Dedifferentiated amniotic fluid mesenchymal stem cell (primary cell): ENCODE measurements at regions not wholly inside any gene's neighbourhood (a gene's known extent, or its start where the extent isn't known, plus 50 kb on each side); places are given as distances from the start of the nearest gene placed in this dataset.
A peak's percentile ranks its signal among the peaks of the same experiment; 100 is the strongest.

Experiments used
- DNase-seq: peaks from one replicate; pipeline ENCODE4 v3.0.0-alpha.2; 2016; ENCODE audit errors: extremely low spot score

DNA sequence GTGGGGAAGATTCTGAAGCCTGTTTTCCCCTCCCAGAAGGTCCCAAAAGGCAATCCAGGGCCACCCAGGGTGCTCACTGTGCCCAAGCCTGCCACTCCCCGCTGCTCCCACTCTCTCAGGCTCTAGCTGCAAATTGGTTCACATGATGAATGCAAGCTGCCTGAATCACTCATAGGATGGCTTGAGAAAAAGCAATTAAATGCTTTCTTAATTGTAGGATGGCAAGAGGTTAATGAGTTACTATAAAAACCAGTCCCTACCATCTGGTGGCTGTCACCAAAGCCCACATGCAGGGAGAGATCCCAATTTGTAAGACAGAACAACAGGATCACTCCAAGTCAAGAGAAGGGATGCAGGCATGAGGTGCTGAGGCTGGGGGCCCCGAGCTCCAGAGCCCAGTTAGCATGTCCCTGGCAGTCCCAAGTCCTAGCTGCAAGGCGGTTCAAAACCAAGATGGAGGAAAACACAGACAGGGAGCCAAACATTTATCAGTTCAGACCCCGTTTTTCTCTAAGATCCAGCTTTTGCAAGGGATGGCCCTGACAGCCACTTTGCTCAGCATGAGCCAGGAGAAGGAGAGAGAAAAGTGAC, 207.1 kb downstream of the UACA start:
- DNase-seq = no peak

GRCh38 chr15:70555713-70556112, 207.6 kb downstream of the UACA start:
- DNase-seq = no peak

DNA sequence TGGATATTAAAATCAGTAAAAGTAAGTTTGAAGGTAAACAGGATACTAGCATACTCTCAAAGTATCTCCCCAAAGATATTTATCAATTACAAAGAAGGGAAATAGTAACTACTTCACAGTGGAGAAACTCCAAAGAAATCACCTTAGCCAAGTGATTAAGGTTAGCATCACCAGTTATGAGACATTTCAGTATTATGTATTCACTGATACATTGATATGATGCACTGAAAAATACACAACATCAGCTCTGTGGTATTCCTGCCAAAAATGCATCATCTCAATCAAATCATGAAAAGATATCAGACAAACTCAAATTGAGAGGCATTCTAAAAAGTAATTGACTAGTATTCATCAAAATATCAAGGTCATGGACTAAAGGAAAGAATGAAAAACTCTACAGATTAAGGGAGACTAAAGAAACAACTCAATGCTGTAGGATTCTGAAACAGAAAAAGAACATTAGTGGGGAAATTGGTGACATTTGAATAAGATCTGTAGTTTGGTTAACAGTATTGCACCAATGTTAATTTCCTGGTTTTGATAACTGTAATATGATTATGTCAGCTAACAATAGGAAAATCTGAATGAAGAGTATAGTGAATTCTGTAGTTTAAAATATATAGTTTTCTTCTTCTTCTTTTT, 215.4 kb downstream of the UACA start:
- no peak for DNase-seq

DNA sequence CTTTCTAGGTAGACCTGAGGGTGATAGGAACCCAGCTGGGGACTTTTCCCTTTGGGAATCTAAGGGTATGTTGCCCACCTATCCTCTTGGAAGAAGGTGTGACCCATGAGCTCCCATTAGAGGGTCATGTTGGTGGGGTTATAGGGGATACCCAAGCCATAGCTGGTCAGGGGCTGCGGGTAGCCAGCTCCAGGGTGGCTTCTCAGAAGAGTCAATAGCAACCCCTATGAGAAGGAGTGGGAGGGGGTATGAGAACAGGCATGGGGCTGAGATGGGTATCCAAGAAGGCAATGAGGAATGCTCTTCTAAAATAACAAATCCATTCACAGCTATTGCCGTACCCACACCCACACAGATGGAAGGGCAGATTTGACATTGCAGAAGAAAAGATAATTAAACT, 217.8 kb downstream of the UACA start:
- DNase-seq = no peak

- no peak for DNase-seq
Observed at GRCh38 chr15:70541511-70541910, 221.8 kb downstream of the UACA start.

- DNase-seq = no peak
Observed at GRCh38 chr15:70539912-70540530, 223.3 kb downstream of the UACA start.

DNA sequence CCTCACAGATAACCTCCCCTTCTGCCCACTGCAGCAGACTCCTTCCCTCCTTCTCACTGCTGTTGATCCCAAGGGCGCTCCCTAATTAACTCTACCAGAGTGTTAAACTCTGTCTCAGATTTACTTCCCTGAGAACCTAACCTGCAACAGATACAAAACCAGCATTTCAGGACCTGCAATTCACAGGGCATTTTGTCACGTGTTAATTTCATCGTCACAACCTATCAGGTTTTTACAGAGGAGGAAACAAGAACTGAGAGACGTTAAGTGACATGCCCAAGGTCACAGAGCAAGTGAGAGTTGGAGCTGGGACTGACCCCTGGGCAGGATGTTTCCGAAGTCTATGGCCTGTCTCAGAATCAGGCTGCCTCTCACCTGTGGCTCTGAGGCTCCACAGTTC, 223.9 kb downstream of the UACA start:
- no peak for DNase-seq

GRCh38 chr15:70538278-70538677, 225.1 kb downstream of the UACA start:
- DNase-seq = no peak

DNA sequence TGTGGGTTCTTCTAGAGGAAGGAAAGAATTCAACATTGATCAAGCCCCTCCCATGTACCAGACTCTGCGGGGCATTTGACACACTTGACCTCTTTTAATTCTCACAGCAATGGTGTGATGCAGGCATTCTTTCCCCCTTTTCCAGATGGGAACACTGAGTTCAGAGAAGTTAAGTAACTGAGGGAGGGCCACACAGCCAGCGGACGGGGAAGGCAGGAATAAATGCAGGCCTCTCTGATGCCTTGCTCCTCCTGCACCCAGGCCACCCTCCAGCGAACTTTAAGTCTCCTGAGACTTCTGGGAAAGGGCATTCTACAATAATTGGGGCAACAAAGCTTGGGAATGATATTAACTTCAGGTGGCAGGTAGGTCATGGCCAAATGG, 227.4 kb downstream of the UACA start:
- no peak for DNase-seq

DNA sequence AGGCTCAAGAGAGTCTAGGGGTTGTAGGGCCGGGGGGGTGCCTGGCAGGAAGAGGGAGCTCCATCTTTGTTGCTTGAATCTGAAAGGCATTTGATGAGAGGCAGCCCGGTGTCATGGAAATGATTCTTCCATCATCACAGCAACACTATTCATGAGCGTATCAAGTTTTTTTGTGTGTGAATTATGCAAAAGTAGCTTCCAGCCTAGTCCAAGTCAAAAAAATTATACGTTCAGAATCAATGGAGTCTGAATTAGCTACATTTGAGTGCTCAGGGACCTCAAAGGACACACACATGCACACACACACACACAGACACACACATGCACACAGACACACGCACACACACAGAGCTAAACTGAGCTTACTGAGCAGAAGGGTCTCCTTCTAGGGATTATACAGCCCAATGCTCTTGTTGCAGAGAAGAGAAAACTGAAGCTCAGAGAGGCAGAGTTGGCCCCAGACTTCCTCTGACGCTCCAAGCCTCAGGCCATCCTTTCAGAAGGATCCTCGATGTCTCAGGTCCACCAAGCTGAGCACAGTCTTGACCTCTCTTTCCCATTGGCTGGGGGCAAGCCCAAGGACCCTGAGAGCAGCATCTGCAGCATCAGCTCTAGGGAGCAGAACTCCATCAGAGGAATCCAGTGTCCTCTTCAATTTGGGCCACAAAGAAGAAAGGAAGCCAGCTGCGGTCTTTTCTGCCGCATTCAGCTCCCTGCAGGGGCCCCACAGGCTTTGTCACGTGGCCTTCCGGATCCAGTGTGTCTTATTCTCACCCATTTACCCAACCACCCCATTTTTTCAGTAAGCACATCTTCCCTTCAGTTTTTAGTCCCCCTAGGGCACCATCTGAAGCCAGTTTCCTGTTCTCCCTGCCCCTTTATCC, 228.0 kb downstream of the UACA start:
- DNase-seq = no peak

- no peak for DNase-seq
Observed at GRCh38 chr15:70533931-70534742, 229.2 kb downstream of the UACA start.

DNA sequence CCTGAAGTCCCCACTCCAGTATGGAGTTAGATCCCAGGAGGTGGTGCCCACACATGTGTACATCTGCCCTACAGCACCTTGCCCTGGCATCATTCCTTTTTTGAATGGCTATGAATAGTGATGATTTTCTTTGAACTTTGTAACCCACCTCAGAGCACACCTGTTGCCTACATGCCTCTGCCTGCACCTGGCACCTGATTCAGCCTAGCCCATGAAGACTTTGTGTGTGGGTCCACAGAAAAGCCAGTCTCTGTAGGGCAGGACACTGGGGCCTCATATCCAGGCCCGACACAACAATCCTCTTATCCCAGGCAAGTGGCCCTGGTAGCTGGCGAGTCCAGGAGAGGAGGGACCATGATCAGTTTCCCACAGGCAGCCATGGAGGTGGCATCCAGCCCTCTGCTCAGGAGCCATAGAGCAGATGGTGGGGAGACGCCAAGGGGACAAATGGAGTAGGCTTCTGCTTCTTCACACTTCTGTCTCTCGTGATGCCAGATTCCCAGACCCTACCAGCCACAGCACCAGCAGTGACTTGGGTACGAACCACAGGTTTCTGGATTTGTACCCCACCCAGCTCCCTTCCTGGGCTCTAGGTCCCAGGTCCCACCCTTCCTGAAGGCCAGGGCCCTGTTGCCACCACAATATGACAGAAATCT, 230.7 kb downstream of the UACA start:
- no peak for DNase-seq

DNA sequence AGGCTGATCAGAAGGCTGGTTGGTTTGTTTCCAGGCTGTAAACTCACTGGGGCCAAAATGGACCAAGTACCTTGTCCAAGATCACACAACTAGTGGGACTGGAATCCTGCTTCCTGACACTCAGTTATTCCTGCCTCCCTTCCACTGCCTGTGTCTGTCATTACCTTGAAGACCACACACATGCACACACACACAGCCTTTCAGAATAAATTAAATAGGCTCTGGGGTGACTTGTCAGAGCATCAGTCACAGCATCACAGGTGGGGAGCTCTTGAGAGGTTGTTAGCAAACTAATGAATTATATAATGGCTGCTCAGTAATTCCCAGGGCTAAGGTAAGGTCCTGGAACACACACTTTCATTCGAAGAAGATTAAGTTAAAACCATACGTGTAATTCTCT, 231.8 kb downstream of the UACA start:
- no peak for DNase-seq

DNA sequence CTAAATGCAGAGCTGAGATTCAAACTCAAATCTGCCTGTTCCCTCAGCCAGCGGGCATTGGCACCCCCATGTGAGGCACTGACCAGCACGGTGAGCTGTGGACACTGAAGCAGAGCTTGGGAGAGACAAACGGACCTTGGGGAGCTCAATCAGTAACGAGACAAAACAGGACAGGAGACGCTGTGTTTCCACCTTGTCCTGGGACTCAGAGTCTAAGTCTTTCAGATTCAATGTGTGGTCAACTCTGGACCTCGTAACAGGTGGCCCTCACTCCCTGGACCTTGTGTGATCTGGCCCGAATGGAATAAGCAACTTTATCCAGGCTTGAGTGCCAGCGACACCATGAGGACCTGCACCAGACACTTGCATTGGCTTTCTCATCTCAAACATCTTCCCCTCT, 232.5 kb downstream of the UACA start:
- DNase-seq = no peak

- no peak for DNase-seq
Observed at GRCh38 chr15:70530503-70530902, 232.9 kb downstream of the UACA start.

DNA sequence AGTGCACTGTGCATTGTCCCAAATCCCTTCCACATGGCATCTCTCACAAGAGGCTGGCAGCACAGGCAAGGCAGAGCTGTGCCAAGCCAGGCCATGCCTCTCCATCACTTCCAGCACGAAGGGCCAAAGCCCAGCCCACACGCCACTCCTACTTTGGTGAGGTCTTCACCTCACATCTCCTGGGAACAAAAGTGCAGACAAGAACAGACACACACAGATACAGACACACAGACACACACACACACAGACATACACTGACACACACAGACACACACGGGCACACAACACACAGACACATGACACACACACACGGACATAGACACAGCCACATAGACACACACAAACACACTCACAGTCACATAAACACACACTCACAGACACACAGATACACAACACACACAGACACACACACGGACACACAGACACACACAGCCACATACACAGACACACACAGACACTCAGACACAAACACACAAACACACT, 233.3 kb downstream of the UACA start:
- no peak for DNase-seq

GRCh38 chr15:70528816-70529215, 234.5 kb downstream of the UACA start:
- DNase-seq = no peak

DNA sequence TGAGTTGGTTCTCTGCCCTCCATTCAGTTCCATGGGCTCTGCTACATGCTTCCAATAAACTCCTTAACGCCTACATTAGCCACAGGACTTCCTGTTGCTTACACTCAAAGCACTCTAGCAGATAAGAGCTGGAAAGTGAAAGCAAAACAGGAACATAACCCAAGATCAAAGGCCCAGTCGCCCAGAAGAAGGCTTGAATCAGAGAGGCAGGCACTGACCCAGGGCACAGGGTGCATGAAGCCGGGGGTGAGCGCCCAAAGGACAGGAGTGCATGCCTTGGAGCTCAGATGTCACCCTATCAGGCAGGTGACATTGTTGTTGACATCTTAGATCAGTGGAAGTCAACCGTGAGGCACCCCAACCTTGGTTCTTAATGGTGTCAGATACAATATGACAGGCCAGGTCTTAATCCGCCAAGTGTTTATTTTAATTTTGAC, 235.1 kb downstream of the UACA start:
- DNase-seq = no peak

GRCh38 chr15:70526974-70527325, 236.4 kb downstream of the UACA start:
- no peak for DNase-seq

GRCh38 chr15:70526221-70526973, 237.0 kb downstream of the UACA start:
- DNase-seq = peak; percentile 50
